IMR-90 (cell line): ENCODE measurements at regions not wholly inside any gene's neighbourhood (a gene's known extent, or its start where the extent isn't known, plus 50 kb on each side); places are given as distances from the start of the nearest gene placed in this dataset.

ENCODE experiments used
- ATAC-seq: fragments of 200-7000 bp; cut with Tn5 transposase; 2 replicates; pipeline ENCODE4 v1.9.1; 2020; ENCODE audit warnings: low read depth, mild to moderate bottlenecking, moderate library complexity
- BruUV-seq: library from RNA; stranded (reverse); fragments of 400-500 nt; replicated peaks from 2 replicates; lab custom pipeline; 2021; lab: Mats Ljungman, UMichigan
- CTCF ChIA-PET: fragments of 300-600 bp; formaldehyde crosslinking; extraction: SDS; loops from one replicate; lab custom pipeline; 2021; ENCODE audit warnings: antibody characterized with exemption; lab: Yijun Ruan, JAX
- POLR2A ChIA-PET: fragments of 300-600 bp; sonication (Branson Sonifier 250); formaldehyde crosslinking; loops from one replicate; lab custom pipeline; 2022; ENCODE audit warnings: antibody characterized with exemption; ENCODE audit not compliant: unreplicated experiment; lab: Charles Lee
- DNase-seq: peaks from one replicate; pipeline ENCODE4 v3.0.0; 2013
- H2AFZ ChIP-seq: replicated peaks from 2 replicates; pipeline ENCODE3; 2013; ENCODE audit warnings: low read length, mild to moderate bottlenecking; ENCODE audit not compliant: poor library complexity
- H2AK5ac ChIP-seq: 2 replicates; pipeline ENCODE4 v1.6.1; 2013; ENCODE audit warnings: low read depth, low read length, inconsistent platforms
- H2AK9ac ChIP-seq: replicated peaks from 2 replicates; pipeline ENCODE3; 2013; ENCODE audit warnings: mild to moderate bottlenecking, low read depth, low read length, moderate library complexity; ENCODE audit not compliant: poor library complexity
- H2BK120ac ChIP-seq: 2 replicates; pipeline ENCODE4 v1.6.1; 2013; ENCODE audit warnings: low read depth, low read length, inconsistent platforms
- H2BK15ac ChIP-seq: 3 replicates; pipeline ENCODE4 v1.6.1; 2013; ENCODE audit warnings: low read depth, low read length, inconsistent platforms
- H2BK20ac ChIP-seq: 2 replicates; pipeline ENCODE4 v1.6.1; 2013; ENCODE audit warnings: low read depth, mild to moderate bottlenecking, inconsistent platforms, low read length, moderate library complexity
- H2BK5ac ChIP-seq: 2 replicates; pipeline ENCODE4 v1.6.1; 2013; ENCODE audit warnings: mild to moderate bottlenecking, low read depth, low read length, inconsistent platforms; ENCODE audit not compliant: poor library complexity, severe bottlenecking
- H3K14ac ChIP-seq: replicated peaks from 2 replicates; pipeline ENCODE4 v1.6.1; 2013; ENCODE audit warnings: low read depth, low read length, inconsistent platforms
- H3K18ac ChIP-seq: 2 replicates; pipeline ENCODE4 v1.6.1; 2013; ENCODE audit warnings: low read depth, low read length, control low read depth
- H3K23ac ChIP-seq: 2 replicates; pipeline ENCODE4 v1.6.1; 2013; ENCODE audit warnings: low read depth, low read length, inconsistent platforms
- H3K27ac ChIP-seq: 2 replicates; pipeline ENCODE4 v1.5.1; 2013; ENCODE audit warnings: mild to moderate bottlenecking, control low read depth, low read length; ENCODE audit not compliant: insufficient read depth
- H3K27me3 ChIP-seq: 2 replicates; pipeline ENCODE4 v1.6.1; 2013; ENCODE audit warnings: low read length; ENCODE audit not compliant: control insufficient read depth, insufficient read depth
- H3K36me3 ChIP-seq: 2 replicates; pipeline ENCODE4 v1.6.1; 2013; ENCODE audit warnings: low read length, mixed read lengths; ENCODE audit not compliant: control insufficient read depth, insufficient read depth
- H3K4ac ChIP-seq: 2 replicates; pipeline ENCODE4 v1.6.1; 2013; ENCODE audit warnings: low read depth, low read length, inconsistent platforms
- H3K4me1 ChIP-seq: 2 replicates; pipeline ENCODE4 v1.6.1; 2013; ENCODE audit warnings: low read length, mixed read lengths; ENCODE audit not compliant: control insufficient read depth, insufficient read depth
- H3K4me2 ChIP-seq: 2 replicates; pipeline ENCODE4 v1.6.1; 2013; ENCODE audit warnings: low read depth, mild to moderate bottlenecking, control low read depth, low read length, moderate library complexity
- H3K4me3 ChIP-seq: 2 replicates; pipeline ENCODE4 v1.5.1; 2013; ENCODE audit warnings: low read depth, mild to moderate bottlenecking, control low read depth, low read length, moderate library complexity; ENCODE audit not compliant: insufficient read depth
- H3K56ac ChIP-seq: 2 replicates; pipeline ENCODE4 v1.6.1; 2013; ENCODE audit warnings: low read length, inconsistent platforms; ENCODE audit not compliant: insufficient read depth; ENCODE audit errors: extremely low read depth
- H3K79me1 ChIP-seq, 2 experiments: 2 replicates each; pipeline ENCODE4 v1.6.1; 2013; ENCODE audit warnings: low read length in 2 of 2, inconsistent platforms in 1 of 2, low read depth in 1 of 2
- H3K9ac ChIP-seq: 2 replicates; pipeline ENCODE4 v1.6.1; 2013; ENCODE audit warnings: low read depth, low read length, control low read depth
- H3K9me1 ChIP-seq: 2 replicates; pipeline ENCODE4 v1.6.1; 2013; ENCODE audit warnings: low read length, inconsistent platforms; ENCODE audit not compliant: insufficient read depth
- H3K9me3 ChIP-seq: 2 replicates; pipeline ENCODE4 v1.6.1; 2013; ENCODE audit warnings: low read length; ENCODE audit not compliant: control insufficient read depth, insufficient read depth
- H4K20me1 ChIP-seq: 2 replicates; pipeline ENCODE4 v1.6.1; 2013; ENCODE audit warnings: low read length, inconsistent platforms; ENCODE audit not compliant: insufficient read depth
- H4K5ac ChIP-seq: 2 replicates; pipeline ENCODE4 v1.6.1; 2013; ENCODE audit warnings: mild to moderate bottlenecking, low read depth, low read length, control low read depth
- H4K8ac ChIP-seq, 2 experiments: 2 replicates each; pipeline ENCODE4 v1.6.1; 2013; ENCODE audit warnings: low read depth in 2 of 2, low read length in 2 of 2, control low read depth in 1 of 2, inconsistent platforms in 1 of 2
- H4K91ac ChIP-seq: 2 replicates; pipeline ENCODE4 v1.6.1; 2013; ENCODE audit warnings: low read depth, low read length, inconsistent platforms; ENCODE audit not compliant: insufficient read depth
- BHLHE40 ChIP-seq: fragments of 150-350 bp; IDR thresholded peaks from 2 replicates; pipeline ENCODE4 v1.6.1; 2016; ENCODE audit warnings: mild to moderate bottlenecking, low read depth, low read length
- CEBPB ChIP-seq: IDR thresholded peaks from 2 replicates; pipeline ENCODE4 v1.6.1; 2012; ENCODE audit warnings: low read depth, low read length, improper control_type of control experiment
- CHD1 ChIP-seq: IDR thresholded peaks from 2 replicates; pipeline ENCODE4 v1.6.1; 2012; ENCODE audit warnings: low read depth, low read length, improper control_type of control experiment
- FOS ChIP-seq: fragments of 150-350 bp; IDR thresholded peaks from 2 replicates; pipeline ENCODE4 v1.6.1; 2016; ENCODE audit warnings: low read depth, low read length
- MAFK ChIP-seq: IDR thresholded peaks from 2 replicates; pipeline ENCODE4 v1.6.1; 2012; ENCODE audit warnings: low read depth, low read length, improper control_type of control experiment
- MAZ ChIP-seq: IDR thresholded peaks from 2 replicates; pipeline ENCODE4 v1.6.1; 2012; ENCODE audit warnings: low read depth, mild to moderate bottlenecking, low read length, improper control_type of control experiment, moderate library complexity, borderline replicate concordance
- MXI1 ChIP-seq: IDR thresholded peaks from 2 replicates; pipeline ENCODE4 v1.6.1; 2012; ENCODE audit warnings: low read depth, mild to moderate bottlenecking, low read length, moderate library complexity, borderline replicate concordance
- NFE2L2 ChIP-seq: fragments of 150-350 bp; IDR thresholded peaks from 2 replicates; pipeline ENCODE4 v1.6.1; 2016; ENCODE audit warnings: low read depth, mild to moderate bottlenecking, low read length
- POLR2A ChIP-seq: IDR thresholded peaks from 2 replicates; pipeline ENCODE4 v1.6.1; 2012; ENCODE audit warnings: mild to moderate bottlenecking, low read depth, low read length
- RAD21 ChIP-seq: IDR thresholded peaks from 2 replicates; pipeline ENCODE4 v1.6.1; 2012; ENCODE audit warnings: low read length, improper control_type of control experiment
- RCOR1 ChIP-seq: IDR thresholded peaks from 2 replicates; pipeline ENCODE4 v1.6.1; 2012; ENCODE audit warnings: mild to moderate bottlenecking, low read length, improper control_type of control experiment; ENCODE audit not compliant: insufficient replicate concordance
- RFX5 ChIP-seq: IDR thresholded peaks from 2 replicates; pipeline ENCODE4 v1.8.0; 2012; ENCODE audit warnings: low read depth, mild to moderate bottlenecking, low read length, moderate library complexity
- WGBS, 2 experiments: methylation state at CpG; one replicate each; pipeline versions ENCODE4 v1.1.5 to v1.1.7; 2013; ENCODE audit warnings: missing lambda C conversion rate in 2 of 2; ENCODE audit not compliant: insufficient read length in 1 of 2; ENCODE audit errors: extremely low coverage in 2 of 2; 5-methylcytosine and 5-hydroxymethylcytosine counted together
- dilution Hi-C: fragments of 300-500 bp; cut with HindIII; formaldehyde crosslinking; loops from one replicate; pipeline ENCODE4 v1.14.3; 2018; ENCODE audit warnings: low sequenced_read_pairs; ENCODE audit not compliant: unreplicated experiment
- in situ Hi-C: fragments of 300-500 bp; cut with MboI; formaldehyde crosslinking; loops from 3 replicates; pipeline ENCODE4 v1.14.3; 2019; ENCODE audit warnings: low sequenced_read_pairs, inconsistent platforms, mixed read lengths
- intact Hi-C: fragments of 100-400 bp; cut with micrococcal nuclease; formaldehyde crosslinking; loops from 2 replicates; pipeline ENCODE4 v1.10.0; 2022
- TF ChIP-seq, protein P1 (sequence below): fragments of 150-350 bp; IDR thresholded peaks from 2 replicates; pipeline ENCODE4 v1.6.1; 2016; ENCODE audit warnings: low read depth, mild to moderate bottlenecking, low read length, moderate library complexity, borderline replicate concordance
- TF ChIP-seq, protein P2 (sequence below): fragments of 150-350 bp; IDR thresholded peaks from 2 replicates; pipeline ENCODE4 v1.6.1; 2017; ENCODE audit warnings: mild to moderate bottlenecking, antibody characterized with exemption, low read length, low read depth
- TF ChIP-seq, protein P3 (sequence below): conservative IDR thresholded peaks from 2 replicates; pipeline ENCODE4 v1.5.1; 2012; ENCODE audit warnings: mild to moderate bottlenecking, low read depth, low read length, improper control_type of control experiment

DNA sequence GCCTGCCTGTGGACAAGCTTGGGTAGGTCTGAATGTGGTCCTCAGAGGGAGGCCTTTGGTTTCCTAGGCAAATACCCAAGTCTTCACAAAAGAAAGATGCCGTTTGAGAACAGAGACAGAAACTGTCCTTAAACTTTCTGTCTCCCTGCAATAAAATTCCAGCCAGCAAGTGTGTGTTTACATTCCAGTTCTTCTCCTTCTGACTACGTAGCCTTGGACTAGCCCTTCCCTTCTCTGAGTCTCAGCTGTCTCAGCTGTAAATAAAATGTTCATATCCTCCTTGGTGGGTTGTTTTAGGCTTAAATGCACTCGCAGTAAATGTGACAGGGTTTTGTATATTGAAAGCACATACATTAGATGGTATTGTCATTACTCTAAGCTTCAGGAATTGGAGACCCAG is 561.2 kb upstream of the MKI67 start:
- Histone ChIP-seq H3K23ac (no peak overlapping the region), H4K5ac (no peak overlapping the region), H4K20me1 (no peaks in the 10 kb centered on the region), H2AK9ac (no peak overlapping the region), H3K36me3 (no peaks in the 10 kb centered on the region), H3K79me1 (no peaks in the 10 kb centered on the region), H2BK120ac (no peak overlapping the region), H3K4me1 (no peaks in the 10 kb centered on the region), H3K9ac (no peak overlapping the region), H2AFZ (no peak overlapping the region), H3K4ac (no peak overlapping the region), H3K9me1 (no peaks in the 10 kb centered on the region), H3K4me2 (no peak overlapping the region), H2AK5ac (no peak overlapping the region), H4K8ac (no peak overlapping the region), H4K91ac (no peak overlapping the region), H3K27ac (no peak overlapping the region), H2BK20ac (no peak overlapping the region), H3K14ac (no peak overlapping the region), H3K9me3 (peaks cover 34% of the 10 kb centered on the region), H3K56ac (no peak overlapping the region), H2BK5ac (no peak overlapping the region), H2BK15ac (no peak overlapping the region), H3K18ac (no peak overlapping the region), H3K4me3 (no peak overlapping the region), H3K27me3 (no peaks in the 10 kb centered on the region)
- dilution Hi-C loops: no loop called here
- TF ChIP-seq MAZ: no peak
- no peak for TF ChIP-seq POLR2A
- TF ChIP-seq FOS: no peak
- no peak for TF ChIP-seq MXI1
- TF ChIP-seq CHD1: no peak
- TF ChIP-seq, protein P1, sequence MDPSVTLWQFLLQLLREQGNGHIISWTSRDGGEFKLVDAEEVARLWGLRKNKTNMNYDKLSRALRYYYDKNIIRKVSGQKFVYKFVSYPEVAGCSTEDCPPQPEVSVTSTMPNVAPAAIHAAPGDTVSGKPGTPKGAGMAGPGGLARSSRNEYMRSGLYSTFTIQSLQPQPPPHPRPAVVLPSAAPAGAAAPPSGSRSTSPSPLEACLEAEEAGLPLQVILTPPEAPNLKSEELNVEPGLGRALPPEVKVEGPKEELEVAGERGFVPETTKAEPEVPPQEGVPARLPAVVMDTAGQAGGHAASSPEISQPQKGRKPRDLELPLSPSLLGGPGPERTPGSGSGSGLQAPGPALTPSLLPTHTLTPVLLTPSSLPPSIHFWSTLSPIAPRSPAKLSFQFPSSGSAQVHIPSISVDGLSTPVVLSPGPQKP: no peak
- TF ChIP-seq RCOR1: no peak
- TF ChIP-seq, protein P2, sequence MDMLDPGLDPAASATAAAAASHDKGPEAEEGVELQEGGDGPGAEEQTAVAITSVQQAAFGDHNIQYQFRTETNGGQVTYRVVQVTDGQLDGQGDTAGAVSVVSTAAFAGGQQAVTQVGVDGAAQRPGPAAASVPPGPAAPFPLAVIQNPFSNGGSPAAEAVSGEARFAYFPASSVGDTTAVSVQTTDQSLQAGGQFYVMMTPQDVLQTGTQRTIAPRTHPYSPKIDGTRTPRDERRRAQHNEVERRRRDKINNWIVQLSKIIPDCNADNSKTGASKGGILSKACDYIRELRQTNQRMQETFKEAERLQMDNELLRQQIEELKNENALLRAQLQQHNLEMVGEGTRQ: no peak
- TF ChIP-seq BHLHE40: no peak
- TF ChIP-seq MAFK: no peak
- no peak for TF ChIP-seq RFX5
- TF ChIP-seq NFE2L2: no peak
- no peak for TF ChIP-seq CEBPB
- TF ChIP-seq, protein P3, sequence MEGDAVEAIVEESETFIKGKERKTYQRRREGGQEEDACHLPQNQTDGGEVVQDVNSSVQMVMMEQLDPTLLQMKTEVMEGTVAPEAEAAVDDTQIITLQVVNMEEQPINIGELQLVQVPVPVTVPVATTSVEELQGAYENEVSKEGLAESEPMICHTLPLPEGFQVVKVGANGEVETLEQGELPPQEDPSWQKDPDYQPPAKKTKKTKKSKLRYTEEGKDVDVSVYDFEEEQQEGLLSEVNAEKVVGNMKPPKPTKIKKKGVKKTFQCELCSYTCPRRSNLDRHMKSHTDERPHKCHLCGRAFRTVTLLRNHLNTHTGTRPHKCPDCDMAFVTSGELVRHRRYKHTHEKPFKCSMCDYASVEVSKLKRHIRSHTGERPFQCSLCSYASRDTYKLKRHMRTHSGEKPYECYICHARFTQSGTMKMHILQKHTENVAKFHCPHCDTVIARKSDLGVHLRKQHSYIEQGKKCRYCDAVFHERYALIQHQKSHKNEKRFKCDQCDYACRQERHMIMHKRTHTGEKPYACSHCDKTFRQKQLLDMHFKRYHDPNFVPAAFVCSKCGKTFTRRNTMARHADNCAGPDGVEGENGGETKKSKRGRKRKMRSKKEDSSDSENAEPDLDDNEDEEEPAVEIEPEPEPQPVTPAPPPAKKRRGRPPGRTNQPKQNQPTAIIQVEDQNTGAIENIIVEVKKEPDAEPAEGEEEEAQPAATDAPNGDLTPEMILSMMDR: no peak
- TF ChIP-seq RAD21: no peak
- ChIA-PET CTCF (no interaction called here), POLR2A (no interaction called here)
- intact Hi-C loops: no loop called here
- in situ Hi-C loops: no loop called here
- no CpG with 5 or more reads among the region's 3 CpGs for WGBS, 2 experiments
- ATAC-seq (no peak), DNase-seq (no peak)
- BruUV-seq: no TSS peak
